GM12872 (cell line): ENCODE measurements at regions not wholly inside any gene's neighbourhood (a gene's known extent, or its start where the extent isn't known, plus 50 kb on each side); places are given as distances from the start of the nearest gene placed in this dataset.

Experiments used
- CTCF ChIP-seq: IDR thresholded peaks from 3 replicates; pipeline ENCODE4 v1.5.1; 2011; ENCODE audit warnings: low read depth, mild to moderate bottlenecking, low read length, moderate library complexity; ENCODE audit not compliant: insufficient read depth

- TF ChIP-seq CTCF = no peak
Measured at GRCh38 chr11:38460429-38460828, 1862.4 kb upstream of the RAG2 start.

- no peak for TF ChIP-seq CTCF
Measured at GRCh38 chr11:38456371-38456770, 1858.3 kb upstream of the RAG2 start.

- no peak for TF ChIP-seq CTCF
Measured at GRCh38 chr11:38448284-38448683, 1850.2 kb upstream of the RAG2 start.

GRCh38 chr11:38446336-38446735, 1848.3 kb upstream of the RAG2 start:
- no peak for TF ChIP-seq CTCF

GRCh38 chr11:38438091-38438490, 1840.1 kb upstream of the RAG2 start:
- no peak for TF ChIP-seq CTCF

GRCh38 chr11:38425578-38425977, 1827.5 kb upstream of the RAG2 start:
- TF ChIP-seq CTCF = no peak

GRCh38 chr11:38423042-38423441, 1825.0 kb upstream of the RAG2 start:
- no peak for TF ChIP-seq CTCF

- no peak for TF ChIP-seq CTCF
Measured at GRCh38 chr11:38416141-38416540, 1818.1 kb upstream of the RAG2 start.
